ENCODE measurements at regions not wholly inside any gene's neighbourhood (a gene's known extent, or its start where the extent isn't known, plus 50 kb on each side); places are given as distances from the start of the nearest gene placed in this dataset.
"Not testable (repeated sequence)": the region's sequence is repeated elsewhere in the genome, so short reads cannot be mapped to it uniquely, and the experiment has no call there.

GRCh38 chr5:101673120-101673519 is 623.0 kb downstream of the SLCO4C1 start:
- Mint-ChIP-seq H3K9me3 (no peaks in the 10 kb centered on the region), H3K4me3 (no peak overlapping the region), H3K27me3 (no peaks in the 10 kb centered on the region), H3K27ac (no peak overlapping the region), H3K36me3 (no peaks in the 10 kb centered on the region), H3K4me1 (no peaks in the 10 kb centered on the region)
- ATAC-seq (ENCODE audit: low read depth) (no peak), DNase-seq (no peak)
- POLR2A ChIA-PET: no interaction called here

GRCh38 chr5:101664071-101664791 is 631.9 kb downstream of the SLCO4C1 start:
- DNase-seq (no peak), ATAC-seq (ENCODE audit: low read depth) (no peak)
- POLR2A ChIA-PET: no interaction called here
- no peaks in the 10 kb centered on the region for H3K4me1 Mint-ChIP-seq
- H3K9me3 Mint-ChIP-seq: no peaks in the 10 kb centered on the region
- H3K27me3 Mint-ChIP-seq: no peaks in the 10 kb centered on the region
- no peak overlapping the region for H3K27ac Mint-ChIP-seq
- no peaks in the 10 kb centered on the region for H3K36me3 Mint-ChIP-seq
- no peak overlapping the region for H3K4me3 Mint-ChIP-seq

- Mint-ChIP-seq H3K36me3 (no peaks in the 10 kb centered on the region), H3K27me3 (no peaks in the 10 kb centered on the region), H3K4me3 (no peak overlapping the region), H3K4me1 (no peaks in the 10 kb centered on the region), H3K9me3 (no peaks in the 10 kb centered on the region), H3K27ac (no peak overlapping the region)
- ATAC-seq (ENCODE audit: low read depth) (no peak), DNase-seq (no peak)
- POLR2A ChIA-PET: no interaction called here
Measured at GRCh38 chr5:101663543-101663942, 632.5 kb downstream of the SLCO4C1 start.

GRCh38 chr5:101662263-101662662 is 633.8 kb downstream of the SLCO4C1 start:
- POLR2A ChIA-PET: no interaction called here
- no peaks in the 10 kb centered on the region for H3K36me3 Mint-ChIP-seq
- DNase-seq: no peak
- H3K27ac Mint-ChIP-seq: no peak overlapping the region
- H3K9me3 Mint-ChIP-seq: no peaks in the 10 kb centered on the region
- H3K4me3 Mint-ChIP-seq: no peak overlapping the region
- no peaks in the 10 kb centered on the region for H3K27me3 Mint-ChIP-seq
- ATAC-seq (ENCODE audit: low read depth): no peak
- no peaks in the 10 kb centered on the region for H3K4me1 Mint-ChIP-seq

GRCh38 chr5:101658433-101658832 is 637.7 kb downstream of the SLCO4C1 start:
- no peaks in the 10 kb centered on the region for H3K4me1 Mint-ChIP-seq
- H3K36me3 Mint-ChIP-seq: no peaks in the 10 kb centered on the region
- DNase-seq: no peak

GRCh38 chr5:101653996-101654395 is 642.1 kb downstream of the SLCO4C1 start:
- Mint-ChIP-seq H3K4me1 (no peaks in the 10 kb centered on the region), H3K27me3 (no peaks in the 10 kb centered on the region), H3K4me3 (no peak overlapping the region), H3K27ac (no peak overlapping the region), H3K36me3 (no peaks in the 10 kb centered on the region), H3K9me3 (no peaks in the 10 kb centered on the region)
- DNase-seq: no peak
- POLR2A ChIA-PET: no interaction called here
- ATAC-seq (ENCODE audit: low read depth): no peak

More at GRCh38 chr5:101658433-101658832, 637.7 kb downstream of the SLCO4C1 start:
- Mint-ChIP-seq H3K27me3 (no peaks in the 10 kb centered on the region), H3K9me3 (no peaks in the 10 kb centered on the region), H3K4me3 (no peak overlapping the region), H3K27ac (no peak overlapping the region)
- no peak for ATAC-seq (ENCODE audit: low read depth)
- POLR2A ChIA-PET: interaction anchor here (0.7 kb wide), 1 partner anchor 881 kb away, joined by 4 read pairs; no protein-coding TSS in a partner anchor

GRCh38 chr5:101647861-101648260 is 648.2 kb downstream of the SLCO4C1 start:
- H3K4me3 Mint-ChIP-seq: no peak overlapping the region
- POLR2A ChIA-PET: no interaction called here
- H3K9me3 Mint-ChIP-seq: no peaks in the 10 kb centered on the region
- no peaks in the 10 kb centered on the region for H3K36me3 Mint-ChIP-seq
- DNase-seq (no peak), ATAC-seq (ENCODE audit: low read depth) (no peak)
- no peaks in the 10 kb centered on the region for H3K27me3 Mint-ChIP-seq
- H3K27ac Mint-ChIP-seq: no peak overlapping the region
- no peaks in the 10 kb centered on the region for H3K4me1 Mint-ChIP-seq

- H3K4me1 Mint-ChIP-seq: no peaks in the 10 kb centered on the region
- no peaks in the 10 kb centered on the region for H3K27me3 Mint-ChIP-seq
- no peak overlapping the region for H3K27ac Mint-ChIP-seq
Measured at GRCh38 chr5:101643794-101644193, 652.3 kb downstream of the SLCO4C1 start.

GRCh38 chr5:101637599-101637998 is 658.5 kb downstream of the SLCO4C1 start:
- Mint-ChIP-seq H3K9me3 (no peaks in the 10 kb centered on the region), H3K36me3 (no peaks in the 10 kb centered on the region), H3K4me1 (no peaks in the 10 kb centered on the region), H3K27me3 (no peaks in the 10 kb centered on the region), H3K4me3 (no peak overlapping the region), H3K27ac (no peak overlapping the region)
- ATAC-seq (ENCODE audit: low read depth) (no peak), DNase-seq (no peak)
- POLR2A ChIA-PET: no interaction called here

More at GRCh38 chr5:101643794-101644193, 652.3 kb downstream of the SLCO4C1 start:
- no peaks in the 10 kb centered on the region for H3K36me3 Mint-ChIP-seq
- POLR2A ChIA-PET: no interaction called here
- no peak overlapping the region for H3K4me3 Mint-ChIP-seq
- no peak for DNase-seq
- ATAC-seq (ENCODE audit: low read depth): no peak
- H3K9me3 Mint-ChIP-seq: no peaks in the 10 kb centered on the region

- H3K4me3 Mint-ChIP-seq; DNase-seq; H3K9me3 Mint-ChIP-seq; H3K36me3 Mint-ChIP-seq; POLR2A ChIA-PET; H3K4me1 Mint-ChIP-seq; H3K27me3 Mint-ChIP-seq; ATAC-seq (ENCODE audit: low read depth); H3K27ac Mint-ChIP-seq: not testable (repeated sequence)
Measured at GRCh38 chr5:101627770-101628169, 668.3 kb downstream of the SLCO4C1 start.

GRCh38 chr5:101626572-101626971 is 669.5 kb downstream of the SLCO4C1 start:
- ATAC-seq (ENCODE audit: low read depth): no peak

GRCh38 chr5:101611039-101611438 is 685.0 kb downstream of the SLCO4C1 start:
- H3K4me3 Mint-ChIP-seq: no peak overlapping the region
- no peaks in the 10 kb centered on the region for H3K36me3 Mint-ChIP-seq
- no peak for ATAC-seq (ENCODE audit: low read depth)
- no peak for DNase-seq
- no peak overlapping the region for H3K27ac Mint-ChIP-seq
- H3K27me3 Mint-ChIP-seq: no peaks in the 10 kb centered on the region
- POLR2A ChIA-PET: no interaction called here
- no peaks in the 10 kb centered on the region for H3K9me3 Mint-ChIP-seq
- no peaks in the 10 kb centered on the region for H3K4me1 Mint-ChIP-seq

More at GRCh38 chr5:101626572-101626971, 669.5 kb downstream of the SLCO4C1 start:
- POLR2A ChIA-PET: no interaction called here
- Mint-ChIP-seq H3K4me3 (no peak overlapping the region), H3K9me3 (no peaks in the 10 kb centered on the region), H3K27ac (no peak overlapping the region), H3K27me3 (no peaks in the 10 kb centered on the region), H3K4me1 (no peaks in the 10 kb centered on the region), H3K36me3 (no peaks in the 10 kb centered on the region)
- DNase-seq: no peak

GRCh38 chr5:101608322-101608721 is 687.8 kb downstream of the SLCO4C1 start:
- Mint-ChIP-seq H3K27me3 (no peaks in the 10 kb centered on the region), H3K36me3 (no peaks in the 10 kb centered on the region)
- no peak for ATAC-seq (ENCODE audit: low read depth)

GRCh38 chr5:101605700-101606099 is 690.4 kb downstream of the SLCO4C1 start:
- POLR2A ChIA-PET: no interaction called here
- H3K4me1 Mint-ChIP-seq: no peaks in the 10 kb centered on the region
- DNase-seq: no peak

More at GRCh38 chr5:101608322-101608721, 687.8 kb downstream of the SLCO4C1 start:
- no peak overlapping the region for H3K4me3 Mint-ChIP-seq
- no peaks in the 10 kb centered on the region for H3K4me1 Mint-ChIP-seq
- DNase-seq: no peak
- no peak overlapping the region for H3K27ac Mint-ChIP-seq
- no peaks in the 10 kb centered on the region for H3K9me3 Mint-ChIP-seq
- POLR2A ChIA-PET: no interaction called here

More at GRCh38 chr5:101605700-101606099, 690.4 kb downstream of the SLCO4C1 start:
- ATAC-seq (ENCODE audit: low read depth): no peak
- Mint-ChIP-seq H3K36me3 (no peaks in the 10 kb centered on the region), H3K4me3 (no peak overlapping the region), H3K9me3 (no peaks in the 10 kb centered on the region), H3K27ac (no peak overlapping the region), H3K27me3 (no peaks in the 10 kb centered on the region)
